Neuronal stem cell (in vitro differentiated cells): ENCODE measurements at regions not wholly inside any gene's neighbourhood (a gene's known extent, or its start where the extent isn't known, plus 50 kb on each side); places are given as distances from the start of the nearest gene placed in this dataset.

Source experiments
- DNase-seq: peaks from one replicate; pipeline ENCODE4 v3.0.0-alpha.2; 2013; ENCODE audit warnings: low spot score
- H2AFZ ChIP-seq: one replicate; pipeline ENCODE4 v1.6.1; 2013; ENCODE audit warnings: mild to moderate bottlenecking, low read length, inconsistent platforms
- H2AK5ac ChIP-seq: 2 replicates; pipeline ENCODE4 v1.6.1; 2013; ENCODE audit warnings: low read depth, mild to moderate bottlenecking, inconsistent platforms, low read length, moderate library complexity, mixed read lengths
- H2BK120ac ChIP-seq: 2 replicates; pipeline ENCODE4 v1.6.1; 2013; ENCODE audit warnings: low read depth, mild to moderate bottlenecking, inconsistent platforms, low read length, moderate library complexity, mixed read lengths
- H2BK12ac ChIP-seq: one replicate; pipeline ENCODE4 v1.6.1; 2013; ENCODE audit warnings: low read length, inconsistent platforms
- H2BK15ac ChIP-seq: 2 replicates; pipeline ENCODE4 v1.6.1; 2013; ENCODE audit warnings: mild to moderate bottlenecking, low read length, inconsistent platforms, mixed read lengths
- H2BK5ac ChIP-seq: one replicate; pipeline ENCODE4 v1.6.1; 2013; ENCODE audit warnings: inconsistent platforms, mild to moderate bottlenecking, low read length, moderate library complexity
- H3K14ac ChIP-seq: one replicate; pipeline ENCODE4 v1.6.1; 2013; ENCODE audit warnings: low read length, inconsistent platforms
- H3K18ac ChIP-seq: 2 replicates; pipeline ENCODE4 v1.6.1; 2013; ENCODE audit warnings: low read length, inconsistent platforms
- H3K23ac ChIP-seq: 2 replicates; pipeline ENCODE4 v1.6.1; 2013; ENCODE audit warnings: low read depth, mild to moderate bottlenecking, mixed read lengths, low read length, inconsistent platforms; ENCODE audit not compliant: poor library complexity
- H3K27ac ChIP-seq: replicated peaks from 3 replicates; pipeline ENCODE4 v1.5.1; 2013; ENCODE audit warnings: low read length, inconsistent platforms
- H3K27me3 ChIP-seq, 3 experiments: 2 replicates each; pipeline ENCODE4 v1.6.1; 2013; ENCODE audit warnings: low read length in 3 of 3, mild to moderate bottlenecking in 2 of 3, inconsistent platforms in 1 of 3, low read depth in 1 of 3, mixed read lengths in 1 of 3, moderate library complexity in 1 of 3; ENCODE audit not compliant: control insufficient read depth in 3 of 3, insufficient read depth in 3 of 3
- H3K36me3 ChIP-seq, 2 donors: replicated peaks in 1 of 2; 2 replicates each; pipeline ENCODE4 v1.6.1; 2013; ENCODE audit warnings: low read length in 2 of 2; ENCODE audit not compliant: control insufficient read depth in 2 of 2, insufficient read depth in 2 of 2
- H3K4ac ChIP-seq: 2 replicates; pipeline ENCODE4 v1.6.1; 2013; ENCODE audit warnings: inconsistent platforms, mild to moderate bottlenecking, low read length, moderate library complexity
- H3K4me1 ChIP-seq, 2 donors: 1 replicate in 1 of 2; 2 replicates in 1 of 2; pipeline ENCODE4 v1.6.1; 2013; ENCODE audit warnings: low read length in 2 of 2, low read depth in 1 of 2; ENCODE audit not compliant: control insufficient read depth in 2 of 2, insufficient read depth in 1 of 2
- H3K4me2 ChIP-seq: one replicate; pipeline ENCODE4 v1.6.1; 2013; ENCODE audit warnings: mild to moderate bottlenecking, low read length, inconsistent platforms; ENCODE audit not compliant: insufficient read depth, poor library complexity, severe bottlenecking
- H3K4me3 ChIP-seq, 2 donors: 2 replicates each; pipeline ENCODE4 v1.5.1; 2013; ENCODE audit warnings: low read length in 2 of 2, mild to moderate bottlenecking in 2 of 2, inconsistent platforms in 1 of 2, moderate library complexity in 1 of 2
- H3K79me1 ChIP-seq: one replicate; pipeline ENCODE4 v1.6.1; 2013; ENCODE audit warnings: low read depth, mild to moderate bottlenecking, inconsistent platforms, low read length, moderate library complexity
- H3K9ac ChIP-seq: one replicate; pipeline ENCODE4 v1.6.1; 2013; ENCODE audit warnings: mild to moderate bottlenecking, low read depth, low read length, inconsistent platforms; ENCODE audit not compliant: poor library complexity
- H3K9me3 ChIP-seq, 2 donors: replicated peaks in 1 of 2; 2 replicates each; pipeline versions ENCODE3 to v1.6.1; 2013; ENCODE audit warnings: low read length in 2 of 2, mild to moderate bottlenecking in 2 of 2, inconsistent platforms in 1 of 2, low read depth in 1 of 2, mixed read lengths in 1 of 2, moderate library complexity in 1 of 2; ENCODE audit not compliant: control insufficient read depth in 2 of 2, insufficient read depth in 1 of 2
- H4K8ac ChIP-seq: one replicate; pipeline ENCODE4 v1.6.1; 2013; ENCODE audit warnings: low read depth, mild to moderate bottlenecking, inconsistent platforms, low read length, moderate library complexity
- H4K91ac ChIP-seq: one replicate; pipeline ENCODE4 v1.6.1; 2013; ENCODE audit warnings: low read length, low read depth, mild to moderate bottlenecking, inconsistent platforms; ENCODE audit not compliant: poor library complexity
- WGBS, 2 donors: extraction: QIAGEN DNeasy Blood & Tissue Kit; methylation state at CpG; one replicate each; pipeline ENCODE4 v1.1.7; 2013; ENCODE audit warnings: missing lambda C conversion rate in 2 of 2, mixed read lengths in 1 of 2; ENCODE audit not compliant: insufficient read length in 2 of 2, insufficient replicate concordance in 1 of 2; ENCODE audit errors: extremely low coverage in 2 of 2; 5-methylcytosine and 5-hydroxymethylcytosine counted together

GRCh38 chr13:63351081-63351480 lies 1935.4 kb upstream of the PCDH20 start:
- no peak overlapping the region for H2BK15ac ChIP-seq
- WGBS, 2 donors = no CpG with 5 or more reads among the region's 2 CpGs
- no peaks in the 10 kb centered on the region for H3K79me1 ChIP-seq
- DNase-seq = no peak
- no peak overlapping the region for H3K4me2 ChIP-seq
- no peak overlapping the region for H3K9ac ChIP-seq
- no peak overlapping the region for H3K18ac ChIP-seq
- no peak overlapping the region for H2BK5ac ChIP-seq
- H2BK12ac ChIP-seq = no peak overlapping the region
- H3K23ac ChIP-seq = no peak overlapping the region
- no peak overlapping the region for H4K91ac ChIP-seq
- no peak overlapping the region for H3K4me3 ChIP-seq
- H2AK5ac ChIP-seq = no peak overlapping the region
- H3K27me3 ChIP-seq = peaks cover 0 to 3% (median 0%) of the 10 kb centered on the region in 3 experiments
- H4K8ac ChIP-seq = no peak overlapping the region
- no peak overlapping the region for H2AFZ ChIP-seq
- H3K9me3 ChIP-seq = no peaks in the 10 kb centered on the region
- no peak overlapping the region for H3K14ac ChIP-seq
- H3K4me1 ChIP-seq = no peaks in the 10 kb centered on the region
- H3K36me3 ChIP-seq = no peaks in the 10 kb centered on the region
- H3K4ac ChIP-seq = no peak overlapping the region
- H2BK120ac ChIP-seq = no peak overlapping the region
- no peak overlapping the region for H3K27ac ChIP-seq

- Histone ChIP-seq H3K27ac (no peak overlapping the region), H2BK15ac (no peak overlapping the region), H3K79me1 (no peaks in the 10 kb centered on the region), H4K91ac (no peak overlapping the region), H3K36me3 (no peaks in the 10 kb centered on the region), H3K9ac (no peak overlapping the region), H3K4ac (no peak overlapping the region), H4K8ac (no peak overlapping the region), H3K4me2 (no peak overlapping the region), H2BK12ac (no peak overlapping the region), H3K4me1 (no peaks in the 10 kb centered on the region), H3K4me3 (no peak overlapping the region), H3K9me3 (no peaks in the 10 kb centered on the region), H2AFZ (no peak overlapping the region), H2BK5ac (no peak overlapping the region), H3K14ac (no peak overlapping the region), H3K18ac (no peak overlapping the region), H3K27me3 (peaks cover 0 to 3% (median 0%) of the 10 kb centered on the region in 3 experiments), H2AK5ac (no peak overlapping the region), H3K23ac (no peak overlapping the region), H2BK120ac (no peak overlapping the region)
- DNase-seq = no peak
These were observed 1930.2 kb upstream of the PCDH20 start for GRCh38 chr13:63345835-63346234.

GRCh38 chr13:63344711-63345110 lies 1929.1 kb upstream of the PCDH20 start:
- no peak for DNase-seq
- Histone ChIP-seq H3K4me1 (no peaks in the 10 kb centered on the region), H2AFZ (no peak overlapping the region), H2BK5ac (no peak overlapping the region), H4K8ac (no peak overlapping the region), H3K18ac (no peak overlapping the region), H3K27ac (no peak overlapping the region), H2BK120ac (no peak overlapping the region), H3K9ac (no peak overlapping the region), H3K27me3 (no peaks in the 10 kb centered on the region), H2BK12ac (no peak overlapping the region), H3K79me1 (no peaks in the 10 kb centered on the region), H3K4me3 (no peak overlapping the region), H3K9me3 (no peaks in the 10 kb centered on the region), H3K4ac (no peak overlapping the region), H3K23ac (no peak overlapping the region), H2AK5ac (no peak overlapping the region), H4K91ac (no peak overlapping the region), H3K4me2 (no peak overlapping the region), H2BK15ac (no peak overlapping the region), H3K36me3 (no peaks in the 10 kb centered on the region), H3K14ac (no peak overlapping the region)
- WGBS, 2 donors = no CpG with 5 or more reads among the region's 1 CpG

GRCh38 chr13:63337921-63338320 lies 1922.3 kb upstream of the PCDH20 start:
- Histone ChIP-seq H2BK12ac (no peak overlapping the region), H2BK15ac (no peak overlapping the region), H3K4ac (no peak overlapping the region), H3K23ac (no peak overlapping the region), H3K9me3 (no peaks in the 10 kb centered on the region), H2AK5ac (no peak overlapping the region), H2BK5ac (no peak overlapping the region), H3K4me1 (no peaks in the 10 kb centered on the region), H3K14ac (no peak overlapping the region), H4K8ac (no peak overlapping the region), H2BK120ac (no peak overlapping the region), H3K27ac (no peak overlapping the region), H2AFZ (no peak overlapping the region), H3K27me3 (no peaks in the 10 kb centered on the region), H3K4me2 (no peak overlapping the region), H3K9ac (no peak overlapping the region), H3K18ac (no peak overlapping the region), H3K4me3 (no peak overlapping the region), H3K79me1 (no peaks in the 10 kb centered on the region), H4K91ac (no peak overlapping the region), H3K36me3 (no peaks in the 10 kb centered on the region)
- no CpG with 5 or more reads among the region's 5 CpGs for WGBS, 2 donors
- DNase-seq = no peak
